ENCODE measurements at regions not wholly inside any gene's neighbourhood (a gene's known extent, or its start where the extent isn't known, plus 50 kb on each side); places are given as distances from the start of the nearest gene placed in this dataset.

- no peak for TF ChIP-seq CTCF (IDR thresholded peaks at IDR 0.05 in 2 of 3, conservative IDR thresholded peaks at IDR 0.05 in 1 of 3; ENCODE audit: control insufficient read depth in 2 of 3, extremely low read depth in 1 of 3, insufficient read depth in 1 of 3, low read depth in 3 of 3, low read length in 3 of 3)
- no peak for TF ChIP-seq YBX1 (IDR thresholded peaks at IDR 0.05)
- TF ChIP-seq NR2C2 (IDR thresholded peaks at IDR 0.05; ENCODE audit: borderline replicate concordance, control insufficient read depth, insufficient read length, low read depth) = no peak
Measured at GRCh38 chr7:46819819-46820218, 762.1 kb downstream of the TNS3 start (continued).

GRCh38 chr7:46814516-46815250 is 767.2 kb downstream of the TNS3 start:
- H3K9me3 ChIP-seq (replicated peaks; ENCODE audit: control insufficient read depth, insufficient read depth, low read length) = no peaks in the 10 kb centered on the region
- no peak overlapping the region for H3K9ac ChIP-seq (ENCODE audit: control insufficient read depth, insufficient read depth, low read length)
- no peak for TF ChIP-seq SMARCA5 (IDR thresholded peaks at IDR 0.05)
- CTCF ChIA-PET = interaction anchor here (0.7 kb wide), 2 partner anchors 110 to 249 kb away, joined by 3 read pairs; no protein-coding TSS in a partner anchor
- no peaks in the 10 kb centered on the region for H3K79me2 ChIP-seq (ENCODE audit: control insufficient read depth, insufficient read depth, low read length)
- WGBS (ENCODE audit: insufficient coverage, insufficient replicate concordance, low lambda C conversion rate, missing lambda C conversion rate) = 9% methylated on average over 4 of the region's 4 CpGs
- in situ Hi-C loops (cut with MboI) = no loop called here
- no peak overlapping the region for H3K27ac ChIP-seq (ENCODE audit: control insufficient read depth, insufficient read depth)
- RAD21 ChIA-PET (ENCODE audit: unreplicated experiment) = interaction anchor here (0.6 kb wide), 1 partner anchor 89 kb away, joined by 3 read pairs; no protein-coding TSS in a partner anchor
- SMC1A ChIA-PET (ENCODE audit: uncharacterized antibody, unreplicated experiment) = interaction anchor here (0.6 to 1.4 kb wide), 3 partner anchors 16 to 104 kb away, joined by 3 to 4 read pairs (median 3); no protein-coding TSS in a partner anchor
- FAIRE-seq = no peak
- DNase-seq (ENCODE audit: low read depth, low spot score) = no peak
- no peaks in the 10 kb centered on the region for H3K27me3 ChIP-seq (replicated peaks in 1 of 2; ENCODE audit: control insufficient read depth in 2 of 2, insufficient read depth in 2 of 2, low read length in 1 of 2)
- H3K4me1 ChIP-seq (ENCODE audit: control insufficient read depth, insufficient read depth, low read length) = no peaks in the 10 kb centered on the region
- no peaks in the 10 kb centered on the region for H4K20me1 ChIP-seq (ENCODE audit: control insufficient read depth, insufficient read depth)
- POLR2A ChIA-PET = no interaction called here
- H3K36me3 ChIP-seq (ENCODE audit: control insufficient read depth in 2 of 2, insufficient read depth in 2 of 2, low read length in 1 of 2) = no peaks in the 10 kb centered on the region
- H3K4me3 ChIP-seq = no peak overlapping the region
- H2AFZ ChIP-seq (ENCODE audit: control insufficient read depth, low read depth, low read length) = no peak overlapping the region
- intact Hi-C loops (cut with micrococcal nuclease; ENCODE audit: unreplicated experiment) = no loop called here
- no peak overlapping the region for H3K4me2 ChIP-seq (ENCODE audit: control insufficient read depth, insufficient read depth)
- BruUV-seq (replicated peaks) = no TSS peak
- ATAC-seq = no peak
